HG03575 (cell line): ENCODE measurements at regions not wholly inside any gene's neighbourhood (a gene's known extent, or its start where the extent isn't known, plus 50 kb on each side); places are given as distances from the start of the nearest gene placed in this dataset.

Experiments used
- ATAC-seq: cut with Tn5 transposase; IDR thresholded peaks from one replicate; pipeline ENCODE4 v1.9.1; 2021; ENCODE audit not compliant: unreplicated experiment, insufficient number of reproducible peaks, low FRiP score; ENCODE audit errors: extremely low read depth

- ATAC-seq = peak; percentile 74
Measured at GRCh38 chr4:11286533-11286932, 142.2 kb downstream of the HS3ST1 start.

- ATAC-seq = no peak
Measured at GRCh38 chr4:11281720-11282119, 147.0 kb downstream of the HS3ST1 start.

- no peak for ATAC-seq
Measured at GRCh38 chr4:11271263-11271662, 157.4 kb downstream of the HS3ST1 start.

- ATAC-seq = no peak
Measured at GRCh38 chr4:11268149-11268548, 160.5 kb downstream of the HS3ST1 start.

- ATAC-seq = no peak
Measured at GRCh38 chr4:11264841-11265240, 163.9 kb downstream of the HS3ST1 start.

- ATAC-seq = no peak
Measured at GRCh38 chr4:11264346-11264745, 164.3 kb downstream of the HS3ST1 start.

- ATAC-seq = no peak
Measured at GRCh38 chr4:11263208-11263607, 165.5 kb downstream of the HS3ST1 start.

GRCh38 chr4:11261066-11261850 lies 167.4 kb downstream of the HS3ST1 start:
- ATAC-seq = no peak

GRCh38 chr4:11259837-11260236 lies 168.9 kb downstream of the HS3ST1 start:
- no peak for ATAC-seq

- ATAC-seq = no peak
Measured at GRCh38 chr4:11252149-11252548, 176.5 kb downstream of the HS3ST1 start.

GRCh38 chr4:11250510-11250909 lies 178.2 kb downstream of the HS3ST1 start:
- no peak for ATAC-seq

- no peak for ATAC-seq
Measured at GRCh38 chr4:11232015-11232414, 196.7 kb downstream of the HS3ST1 start.

GRCh38 chr4:11230866-11231265 lies 197.8 kb downstream of the HS3ST1 start:
- no peak for ATAC-seq

GRCh38 chr4:11228530-11228929 lies 200.2 kb downstream of the HS3ST1 start:
- ATAC-seq = no peak

- ATAC-seq = no peak
Measured at GRCh38 chr4:11223311-11223710, 205.4 kb downstream of the HS3ST1 start.

- ATAC-seq = no peak
Measured at GRCh38 chr4:11218692-11219091, 210.0 kb downstream of the HS3ST1 start.

GRCh38 chr4:11216520-11216919 lies 212.2 kb downstream of the HS3ST1 start:
- no peak for ATAC-seq

- ATAC-seq = no peak
Measured at GRCh38 chr4:11214281-11214680, 214.4 kb downstream of the HS3ST1 start.

- no peak for ATAC-seq
Measured at GRCh38 chr4:11209826-11210225, 218.9 kb downstream of the HS3ST1 start.

- no peak for ATAC-seq
Measured at GRCh38 chr4:11201256-11201655, 227.4 kb downstream of the HS3ST1 start.
